ENCODE measurements at regions not wholly inside any gene's neighbourhood (a gene's known extent, or its start where the extent isn't known, plus 50 kb on each side); places are given as distances from the start of the nearest gene placed in this dataset.

- TF ChIP-seq CTCF (conservative IDR thresholded peaks at IDR 0.05 in 1 of 2, IDR thresholded peaks at IDR 0.05 in 1 of 2; ENCODE audit: low read depth in 1 of 2, low read length in 2 of 2) (no peak), EZH2 (IDR thresholded peaks at IDR 0.05; ENCODE audit: low read length, missing control alignments) (no peak)
Measured at GRCh38 chr18:44031063-44031462, 649.6 kb upstream of the SETBP1 start.
